Smooth muscle cell (in vitro differentiated cells): ENCODE measurements at regions not wholly inside any gene's neighbourhood (a gene's known extent, or its start where the extent isn't known, plus 50 kb on each side); places are given as distances from the start of the nearest gene placed in this dataset.

ENCODE experiments used
- DNase-seq: peaks from one replicate; lab custom pipeline; 2025; ENCODE audit not compliant: unreplicated experiment; lab: John Stamatoyannopoulos, UW
- H2AFZ ChIP-seq: fragments of 200-600 bp; sonication (generic); 2 replicates; pipeline ENCODE4 v1.6.0; 2016; ENCODE audit warnings: antibody characterized with exemption, low read depth, mild to moderate bottlenecking
- H3F3A ChIP-seq: fragments of 200-600 bp; sonication (generic); 2 replicates; pipeline ENCODE4 v1.6.0; 2017; ENCODE audit warnings: antibody characterized with exemption, low read depth
- H3K27ac ChIP-seq: fragments of 200-600 bp; sonication (generic); 2 replicates; pipeline ENCODE4 v1.5.1; 2016; ENCODE audit warnings: low read depth, mild to moderate bottlenecking
- H3K27me3 ChIP-seq: fragments of 200-600 bp; sonication (generic); 2 replicates; pipeline ENCODE4 v1.6.1; 2016; ENCODE audit warnings: low read depth, mild to moderate bottlenecking
- H3K36me3 ChIP-seq: fragments of 200-600 bp; sonication (generic); 2 replicates; pipeline ENCODE4 v1.5.1; 2016; ENCODE audit warnings: low read depth
- H3K4me1 ChIP-seq: fragments of 200-600 bp; sonication (generic); 2 replicates; pipeline ENCODE4 v1.5.1; 2016; ENCODE audit warnings: low read depth
- H3K4me2 ChIP-seq: fragments of 200-600 bp; sonication (generic); 2 replicates; pipeline ENCODE4 v1.6.0; 2016; ENCODE audit warnings: mild to moderate bottlenecking
- H3K4me3 ChIP-seq: fragments of 200-600 bp; sonication (generic); 2 replicates; pipeline ENCODE4 v1.5.1; 2016; ENCODE audit warnings: mild to moderate bottlenecking
- H3K79me2 ChIP-seq: fragments of 200-600 bp; sonication (generic); 2 replicates; pipeline ENCODE4 v1.6.0; 2016; ENCODE audit warnings: low read depth, mild to moderate bottlenecking
- H3K9ac ChIP-seq: fragments of 200-600 bp; sonication (generic); 2 replicates; pipeline ENCODE4 v1.6.0; 2016; ENCODE audit warnings: low read depth
- H3K9me3 ChIP-seq: fragments of 200-600 bp; sonication (generic); replicated peaks from 2 replicates; pipeline ENCODE4 v1.5.1; 2016; ENCODE audit warnings: low read depth
- H4K20me1 ChIP-seq: fragments of 200-600 bp; sonication (generic); 2 replicates; pipeline ENCODE4 v1.6.0; 2016; ENCODE audit warnings: low read depth
- CTCF ChIP-seq: fragments of 200-600 bp; sonication (generic); IDR thresholded peaks from 2 replicates; pipeline ENCODE4 v1.5.1; 2017; ENCODE audit warnings: borderline replicate concordance, mild to moderate bottlenecking, antibody characterized with exemption; ENCODE audit not compliant: insufficient read depth, poor library complexity, severe bottlenecking
- WGBS: methylation state at CpG from one replicate; pipeline ENCODE4 v1.1.7; 2016; ENCODE audit warnings: low lambda C conversion rate; 5-methylcytosine and 5-hydroxymethylcytosine counted together

- H3K9me3 ChIP-seq, result no peaks in the 10 kb centered on the region
- H2AFZ ChIP-seq, result peak overlapping the region; percentile 51
- 30% methylated on average over 2 of the region's 2 CpGs for WGBS
- H3K79me2 ChIP-seq, result no peaks in the 10 kb centered on the region
- peak overlapping the region; percentile 95 for H3K27ac ChIP-seq
- no peak for DNase-seq
- H3K4me2 ChIP-seq, result peak overlapping the region; percentile 46
- peak overlapping the region; percentile 65 for H3K9ac ChIP-seq
- H3K4me3 ChIP-seq, result no peak overlapping the region
- TF ChIP-seq CTCF, result no peak
- no peaks in the 10 kb centered on the region for H3F3A ChIP-seq
- peaks cover 2% of the 10 kb centered on the region for H3K4me1 ChIP-seq
- no peaks in the 10 kb centered on the region for H4K20me1 ChIP-seq
- H3K27me3 ChIP-seq, result no peaks in the 10 kb centered on the region
- no peaks in the 10 kb centered on the region for H3K36me3 ChIP-seq
Measured at GRCh38 chr18:41126541-41127235, 828.3 kb upstream of the PIK3C3 start.

GRCh38 chr18:41121116-41121826 is 833.8 kb upstream of the PIK3C3 start:
- DNase-seq, result no peak
- 95% methylated on average over 4 of the region's 4 CpGs for WGBS

GRCh38 chr18:41119031-41119430 is 836.0 kb upstream of the PIK3C3 start:
- no peaks in the 10 kb centered on the region for H3K27me3 ChIP-seq
- H3K4me2 ChIP-seq, result no peak overlapping the region
- no peaks in the 10 kb centered on the region for H3K9me3 ChIP-seq
- H3K9ac ChIP-seq, result no peak overlapping the region
- no peak overlapping the region for H3K27ac ChIP-seq
- no peak for TF ChIP-seq CTCF
- H3K36me3 ChIP-seq, result no peaks in the 10 kb centered on the region
- no peaks in the 10 kb centered on the region for H4K20me1 ChIP-seq
- no peaks in the 10 kb centered on the region for H3K79me2 ChIP-seq
- no peak overlapping the region for H2AFZ ChIP-seq
- no peak overlapping the region for H3K4me3 ChIP-seq
- peaks cover 6% of the 10 kb centered on the region for H3K4me1 ChIP-seq
- no peaks in the 10 kb centered on the region for H3F3A ChIP-seq
- 97% methylated on average over 3 of the region's 3 CpGs for WGBS
- no peak for DNase-seq

More at GRCh38 chr18:41121116-41121826, 833.8 kb upstream of the PIK3C3 start:
- Histone ChIP-seq H3K4me1 (peaks cover 6% of the 10 kb centered on the region), H3K4me2 (no peak overlapping the region), H3K27ac (no peak overlapping the region), H3K4me3 (no peak overlapping the region), H3K9ac (no peak overlapping the region), H4K20me1 (no peaks in the 10 kb centered on the region), H2AFZ (peak overlapping the region; percentile 19), H3K9me3 (no peaks in the 10 kb centered on the region), H3K79me2 (no peaks in the 10 kb centered on the region), H3K36me3 (no peaks in the 10 kb centered on the region), H3F3A (no peaks in the 10 kb centered on the region), H3K27me3 (no peaks in the 10 kb centered on the region)
- no peak for TF ChIP-seq CTCF
